A673 (cell line): ENCODE measurements at regions not wholly inside any gene's neighbourhood (a gene's known extent, or its start where the extent isn't known, plus 50 kb on each side); places are given as distances from the start of the nearest gene placed in this dataset.

ENCODE experiments used
- EZH2 ChIP-seq: fragments of 200-600 bp; sonication (generic); IDR thresholded peaks from 2 replicates; pipeline ENCODE4 v1.6.1; 2017; ENCODE audit warnings: borderline replicate concordance, low read depth, mild to moderate bottlenecking, mixed read lengths, antibody characterized with exemption, low read length; ENCODE audit not compliant: poor library complexity, severe bottlenecking
- TF ChIP-seq, protein P1 (sequence below): fragments of 300-800, 200-600 bp; sonication (generic); conservative IDR thresholded peaks from 2 replicates; pipeline ENCODE4 v1.5.1; 2017; ENCODE audit warnings: low read depth, mild to moderate bottlenecking, antibody characterized with exemption, low read length, moderate library complexity, mixed read lengths

DNA sequence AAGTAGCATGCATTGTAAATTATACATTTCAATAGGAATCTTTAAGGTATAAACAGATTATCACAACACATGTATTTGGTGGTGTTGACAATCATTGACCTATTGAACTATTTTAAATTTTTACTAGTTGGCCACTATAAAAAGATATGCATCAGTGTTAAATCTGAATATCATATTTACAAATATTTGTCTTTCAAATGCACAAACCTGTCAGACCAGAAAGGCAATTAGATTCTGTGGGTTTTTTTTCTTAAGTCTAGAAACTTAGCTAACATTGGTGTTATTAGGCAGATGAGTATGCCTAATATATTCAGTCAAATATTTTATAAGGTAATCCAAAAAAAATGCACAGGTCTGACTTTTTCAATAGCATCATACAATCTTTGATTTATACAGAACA, 241.4 kb upstream of the DGKB start:
- TF ChIP-seq, protein P1, sequence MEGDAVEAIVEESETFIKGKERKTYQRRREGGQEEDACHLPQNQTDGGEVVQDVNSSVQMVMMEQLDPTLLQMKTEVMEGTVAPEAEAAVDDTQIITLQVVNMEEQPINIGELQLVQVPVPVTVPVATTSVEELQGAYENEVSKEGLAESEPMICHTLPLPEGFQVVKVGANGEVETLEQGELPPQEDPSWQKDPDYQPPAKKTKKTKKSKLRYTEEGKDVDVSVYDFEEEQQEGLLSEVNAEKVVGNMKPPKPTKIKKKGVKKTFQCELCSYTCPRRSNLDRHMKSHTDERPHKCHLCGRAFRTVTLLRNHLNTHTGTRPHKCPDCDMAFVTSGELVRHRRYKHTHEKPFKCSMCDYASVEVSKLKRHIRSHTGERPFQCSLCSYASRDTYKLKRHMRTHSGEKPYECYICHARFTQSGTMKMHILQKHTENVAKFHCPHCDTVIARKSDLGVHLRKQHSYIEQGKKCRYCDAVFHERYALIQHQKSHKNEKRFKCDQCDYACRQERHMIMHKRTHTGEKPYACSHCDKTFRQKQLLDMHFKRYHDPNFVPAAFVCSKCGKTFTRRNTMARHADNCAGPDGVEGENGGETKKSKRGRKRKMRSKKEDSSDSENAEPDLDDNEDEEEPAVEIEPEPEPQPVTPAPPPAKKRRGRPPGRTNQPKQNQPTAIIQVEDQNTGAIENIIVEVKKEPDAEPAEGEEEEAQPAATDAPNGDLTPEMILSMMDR = no peak
- no peak for TF ChIP-seq EZH2
